ENCODE measurements at regions not wholly inside any gene's neighbourhood (a gene's known extent, or its start where the extent isn't known, plus 50 kb on each side); places are given as distances from the start of the nearest gene placed in this dataset.

DNA sequence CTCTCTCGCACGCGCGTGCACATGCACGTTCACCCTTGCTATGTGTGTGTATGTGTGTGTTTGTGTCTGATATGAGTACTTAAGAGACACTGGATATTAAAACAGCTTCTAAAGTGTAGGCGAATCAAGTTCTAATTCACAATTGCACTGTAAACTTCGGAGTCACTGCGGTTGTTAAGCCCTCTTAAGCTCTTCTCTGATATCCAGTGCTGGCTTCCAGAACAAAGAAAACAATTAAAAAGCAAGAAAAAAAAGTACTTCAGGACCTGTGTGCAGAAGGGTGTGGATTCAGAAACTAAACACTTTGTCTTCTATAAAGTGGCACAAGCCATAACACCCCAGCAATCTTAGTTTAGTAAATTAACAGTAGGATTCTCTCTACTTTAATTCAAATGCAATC lies 300.2 kb downstream of the PCDH7 start:
- TF ChIP-seq, protein P1, sequence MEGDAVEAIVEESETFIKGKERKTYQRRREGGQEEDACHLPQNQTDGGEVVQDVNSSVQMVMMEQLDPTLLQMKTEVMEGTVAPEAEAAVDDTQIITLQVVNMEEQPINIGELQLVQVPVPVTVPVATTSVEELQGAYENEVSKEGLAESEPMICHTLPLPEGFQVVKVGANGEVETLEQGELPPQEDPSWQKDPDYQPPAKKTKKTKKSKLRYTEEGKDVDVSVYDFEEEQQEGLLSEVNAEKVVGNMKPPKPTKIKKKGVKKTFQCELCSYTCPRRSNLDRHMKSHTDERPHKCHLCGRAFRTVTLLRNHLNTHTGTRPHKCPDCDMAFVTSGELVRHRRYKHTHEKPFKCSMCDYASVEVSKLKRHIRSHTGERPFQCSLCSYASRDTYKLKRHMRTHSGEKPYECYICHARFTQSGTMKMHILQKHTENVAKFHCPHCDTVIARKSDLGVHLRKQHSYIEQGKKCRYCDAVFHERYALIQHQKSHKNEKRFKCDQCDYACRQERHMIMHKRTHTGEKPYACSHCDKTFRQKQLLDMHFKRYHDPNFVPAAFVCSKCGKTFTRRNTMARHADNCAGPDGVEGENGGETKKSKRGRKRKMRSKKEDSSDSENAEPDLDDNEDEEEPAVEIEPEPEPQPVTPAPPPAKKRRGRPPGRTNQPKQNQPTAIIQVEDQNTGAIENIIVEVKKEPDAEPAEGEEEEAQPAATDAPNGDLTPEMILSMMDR (IDR thresholded peaks at IDR 0.05): no peak
- TF ChIP-seq POLR2A (IDR thresholded peaks at IDR 0.05): no peak

Data from right lobe of liver (tissue), 4 donors.